Breast epithelium (tissue), 4 donors: ENCODE measurements at regions not wholly inside any gene's neighbourhood (a gene's known extent, or its start where the extent isn't known, plus 50 kb on each side); places are given as distances from the start of the nearest gene placed in this dataset.

Source experiments
- DNase-seq, 2 donors: peaks; one replicate each; pipeline ENCODE4 v3.0.0-alpha.2; 2019; ENCODE audit warnings: low spot score in 2 of 2
- H3K27ac ChIP-seq, 2 donors: fragments of 200-600 bp; sonication (generic) in 1 of 2; one replicate each; pipeline ENCODE4 v1.5.1; 2016 to 2019; ENCODE audit warnings: mild to moderate bottlenecking in 1 of 2
- H3K27me3 ChIP-seq, 2 donors: fragments of 200-600 bp; sonication (generic) in 1 of 2; one replicate each; pipeline versions ENCODE4 v1.5.1 to v1.6.0; 2017 to 2019; ENCODE audit warnings: control low read depth in 1 of 2, mild to moderate bottlenecking in 1 of 2
- H3K36me3 ChIP-seq: fragments of 200-600 bp; one replicate; pipeline ENCODE4 v1.5.1; 2019
- H3K4me1 ChIP-seq, 2 donors: fragments of 200-600 bp; sonication (generic); one replicate each; pipeline ENCODE4 v1.5.1; 2016 to 2019; ENCODE audit warnings: control low read depth in 1 of 2
- H3K4me3 ChIP-seq, 3 donors: fragments of 200-600 bp; sonication (generic); 1 replicate in 2 of 3; 2 replicates in 1 of 3; pipeline ENCODE4 v1.5.1; 2016 to 2019; ENCODE audit warnings: mild to moderate bottlenecking in 3 of 3, moderate library complexity in 2 of 3
- H3K9me3 ChIP-seq, 2 donors: fragments of 200-600 bp; sonication (generic) in 1 of 2; one replicate each; pipeline ENCODE4 v1.5.1; 2016 to 2019; ENCODE audit warnings: control low read depth in 1 of 2
- CTCF ChIP-seq, 3 donors: fragments of 450-650 bp; IDR thresholded peaks; one replicate each; pipeline ENCODE4 v1.5.1; 2016 to 2017; ENCODE audit warnings: antibody characterized with exemption in 3 of 3, mild to moderate bottlenecking in 3 of 3, moderate library complexity in 3 of 3
- POLR2A ChIP-seq: fragments of 450-650 bp; IDR thresholded peaks from one replicate; pipeline ENCODE4 v1.6.1; 2016; ENCODE audit warnings: antibody characterized with exemption, mild to moderate bottlenecking, moderate library complexity
- POLR2AphosphoS5 ChIP-seq, 3 donors: sonication (generic); formaldehyde crosslinking; IDR thresholded peaks; one replicate each; pipeline ENCODE4 v1.6.1; 2017; ENCODE audit warnings: antibody characterized with exemption in 3 of 3
- intact Hi-C: fragments of 100-400 bp; cut with DNase I; formaldehyde crosslinking; loops from one replicate; pipeline ENCODE4 v1.15.1; 2023; ENCODE audit warnings: low total_unique reads

GRCh38 chr1:187491082-187491720 lies 662.5 kb downstream of the PLA2G4A start:
- H3K27me3 ChIP-seq: no peaks in the 10 kb centered on the region

DNA sequence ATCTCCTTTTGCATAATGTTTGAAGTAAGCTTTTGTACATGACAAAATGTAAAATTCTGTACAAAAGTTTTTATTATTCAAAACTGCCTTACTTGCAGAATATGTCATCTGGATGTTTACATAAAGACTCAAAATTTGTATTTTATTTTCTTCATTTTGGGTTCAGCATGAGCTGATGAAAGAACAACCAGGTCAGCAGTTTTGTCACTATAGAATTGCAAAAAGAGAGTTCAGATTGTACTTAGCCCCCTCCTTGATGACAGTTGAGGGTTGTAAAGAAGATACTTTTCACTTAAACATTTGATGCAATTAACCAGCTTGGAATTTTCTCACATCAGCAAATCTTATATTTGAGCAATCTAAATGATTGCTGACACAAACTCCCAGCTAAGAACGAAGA lies 669.3 kb downstream of the PLA2G4A start:
- H3K36me3 ChIP-seq: no peaks in the 10 kb centered on the region
- intact Hi-C loops: no loop called here
- H3K4me1 ChIP-seq: no peaks in the 10 kb centered on the region
- no peak for TF ChIP-seq POLR2AphosphoS5 (IDR thresholded peaks at IDR 0.05)
- TF ChIP-seq CTCF (IDR thresholded peaks at IDR 0.05): no peak
- no peak overlapping the region for H3K4me3 ChIP-seq
- no peaks in the 10 kb centered on the region for H3K27me3 ChIP-seq
- no peak overlapping the region for H3K27ac ChIP-seq
- DNase-seq: no peak
- H3K9me3 ChIP-seq: no peaks in the 10 kb centered on the region

More at GRCh38 chr1:187491082-187491720, 662.5 kb downstream of the PLA2G4A start:
- Histone ChIP-seq H3K27ac (no peak overlapping the region), H3K9me3 (no peaks in the 10 kb centered on the region), H3K36me3 (no peaks in the 10 kb centered on the region), H3K4me3 (no peak overlapping the region), H3K4me1 (no peaks in the 10 kb centered on the region)
- TF ChIP-seq POLR2AphosphoS5 (IDR thresholded peaks at IDR 0.05) (no peak), POLR2A (no peak), CTCF (IDR thresholded peaks at IDR 0.05) (no peak)
- intact Hi-C loops: no loop called here
- no peak for DNase-seq

GRCh38 chr1:187504779-187505178 lies 676.0 kb downstream of the PLA2G4A start:
- Histone ChIP-seq H3K36me3 (no peaks in the 10 kb centered on the region), H3K4me3 (no peak overlapping the region), H3K4me1 (no peaks in the 10 kb centered on the region), H3K27ac (no peak overlapping the region), H3K27me3 (no peaks in the 10 kb centered on the region), H3K9me3 (no peaks in the 10 kb centered on the region)
- TF ChIP-seq POLR2A (no peak), CTCF (IDR thresholded peaks at IDR 0.05) (no peak), POLR2AphosphoS5 (IDR thresholded peaks at IDR 0.05) (no peak)
- intact Hi-C loops: no loop called here
- DNase-seq: no peak

- intact Hi-C loops: no loop called here
- no peaks in the 10 kb centered on the region for H3K9me3 ChIP-seq
- TF ChIP-seq POLR2AphosphoS5 (IDR thresholded peaks at IDR 0.05): no peak
- no peak for TF ChIP-seq POLR2A
- no peak for TF ChIP-seq CTCF (IDR thresholded peaks at IDR 0.05)
- DNase-seq: no peak
- H3K27ac ChIP-seq: no peak overlapping the region
- no peaks in the 10 kb centered on the region for H3K4me1 ChIP-seq
- H3K4me3 ChIP-seq: no peak overlapping the region
- H3K36me3 ChIP-seq: no peaks in the 10 kb centered on the region
- H3K27me3 ChIP-seq: no peaks in the 10 kb centered on the region
These were observed 680.3 kb downstream of the PLA2G4A start for GRCh38 chr1:187509091-187509490.

GRCh38 chr1:187513190-187513589 lies 684.4 kb downstream of the PLA2G4A start:
- no peak for DNase-seq
- H3K9me3 ChIP-seq: no peaks in the 10 kb centered on the region
- H3K4me3 ChIP-seq: no peak overlapping the region
- no peaks in the 10 kb centered on the region for H3K4me1 ChIP-seq
- TF ChIP-seq POLR2A: no peak
- TF ChIP-seq CTCF (IDR thresholded peaks at IDR 0.05): no peak
- TF ChIP-seq POLR2AphosphoS5 (IDR thresholded peaks at IDR 0.05): no peak
- intact Hi-C loops: no loop called here
- H3K36me3 ChIP-seq: no peaks in the 10 kb centered on the region
- no peak overlapping the region for H3K27ac ChIP-seq
- H3K27me3 ChIP-seq: no peaks in the 10 kb centered on the region
